Suprapubic skin (tissue), 4 donors: ENCODE measurements at regions not wholly inside any gene's neighbourhood (a gene's known extent, or its start where the extent isn't known, plus 50 kb on each side); places are given as distances from the start of the nearest gene placed in this dataset.

Source experiments
- DNase-seq, 2 donors: peaks; one replicate each; pipeline ENCODE4 v3.0.0-alpha.2; 2019; ENCODE audit warnings: low spot score in 2 of 2
- H3K27ac ChIP-seq: fragments of 200-600 bp; sonication (generic); one replicate; pipeline ENCODE4 v1.5.1; 2019
- H3K27me3 ChIP-seq: fragments of 200-600 bp; sonication (generic); one replicate; pipeline ENCODE4 v1.5.1; 2019
- H3K36me3 ChIP-seq: fragments of 200-600 bp; sonication (generic); one replicate; pipeline ENCODE4 v1.5.1; 2019
- H3K4me1 ChIP-seq: fragments of 200-600 bp; sonication (generic); one replicate; pipeline ENCODE4 v1.5.1; 2019
- H3K4me3 ChIP-seq: fragments of 200-600 bp; sonication (generic); one replicate; pipeline ENCODE4 v1.5.1; 2019; ENCODE audit warnings: mild to moderate bottlenecking
- H3K9me3 ChIP-seq: fragments of 200-600 bp; sonication (generic); one replicate; pipeline ENCODE4 v1.5.1; 2019
- CTCF ChIP-seq, 2 donors: fragments of 200-600 bp in 1 of 2; fragments of 450-650 bp in 1 of 2; sonication (generic) in 1 of 2; IDR thresholded peaks; one replicate each; pipeline ENCODE4 v1.5.1; 2016 to 2019; ENCODE audit warnings: antibody characterized with exemption in 2 of 2, mild to moderate bottlenecking in 1 of 2, moderate library complexity in 1 of 2
- EP300 ChIP-seq: sonication (generic); formaldehyde crosslinking; IDR thresholded peaks from one replicate; pipeline ENCODE4 v1.6.1; 2017; ENCODE audit warnings: antibody characterized with exemption
- POLR2A ChIP-seq, 2 donors: fragments of 450-650 bp; IDR thresholded peaks; one replicate each; pipeline ENCODE4 v1.6.1; 2017; ENCODE audit warnings: antibody characterized with exemption in 2 of 2, mild to moderate bottlenecking in 2 of 2, moderate library complexity in 2 of 2
- POLR2AphosphoS5 ChIP-seq, 3 donors: sonication (generic); formaldehyde crosslinking; IDR thresholded peaks; one replicate each; pipeline ENCODE4 v1.6.1; 2017; ENCODE audit warnings: antibody characterized with exemption in 3 of 3
- WGBS: methylation state at CpG from one replicate; pipeline ENCODE4 v1.1.5; 2018; 5-methylcytosine and 5-hydroxymethylcytosine counted together

- Histone ChIP-seq H3K36me3 (no peaks in the 10 kb centered on the region), H3K27me3 (no peaks in the 10 kb centered on the region), H3K4me3 (no peak overlapping the region), H3K4me1 (no peaks in the 10 kb centered on the region), H3K9me3 (no peaks in the 10 kb centered on the region), H3K27ac (no peak overlapping the region)
- WGBS, result 88% methylated on average over 2 of the region's 2 CpGs
- no peak for DNase-seq
- no peak for TF ChIP-seq EP300
- no peak for TF ChIP-seq POLR2A (IDR thresholded peaks at IDR 0.05)
Observed at GRCh38 chr2:138124521-138124920, 160.2 kb downstream of the HNMT start.

GRCh38 chr2:138125306-138126288 is 161.3 kb downstream of the HNMT start:
- H3K4me3 ChIP-seq, result no peak overlapping the region
- no peaks in the 10 kb centered on the region for H3K9me3 ChIP-seq
- no peaks in the 10 kb centered on the region for H3K4me1 ChIP-seq
- 90% methylated on average over 11 of the region's 11 CpGs for whole genome bisulfite sequencing
- TF ChIP-seq CTCF (IDR thresholded peaks at IDR 0.05), result no peak
- no peak for TF ChIP-seq POLR2AphosphoS5 (IDR thresholded peaks at IDR 0.05)
- TF ChIP-seq EP300, result no peak
- no peak for TF ChIP-seq POLR2A (IDR thresholded peaks at IDR 0.05)
- H3K27ac ChIP-seq, result no peak overlapping the region
- DNase-seq, result no peak
- no peaks in the 10 kb centered on the region for H3K27me3 ChIP-seq
- no peaks in the 10 kb centered on the region for H3K36me3 ChIP-seq

- no peaks in the 10 kb centered on the region for H3K4me1 ChIP-seq
- H3K27me3 ChIP-seq, result no peaks in the 10 kb centered on the region
- TF ChIP-seq CTCF (IDR thresholded peaks at IDR 0.05) (no peak), POLR2A (IDR thresholded peaks at IDR 0.05) (no peak), POLR2AphosphoS5 (IDR thresholded peaks at IDR 0.05) (no peak), EP300 (no peak)
- H3K4me3 ChIP-seq, result no peak overlapping the region
- 94% methylated on average over 1 of the region's 1 CpG for WGBS
- H3K36me3 ChIP-seq, result no peaks in the 10 kb centered on the region
- DNase-seq, result no peak
- no peak overlapping the region for H3K27ac ChIP-seq
- H3K9me3 ChIP-seq, result no peaks in the 10 kb centered on the region
Observed at GRCh38 chr2:138132108-138132507, 167.8 kb downstream of the HNMT start.

GRCh38 chr2:138137949-138138348 is 173.7 kb downstream of the HNMT start:
- Histone ChIP-seq H3K9me3 (no peaks in the 10 kb centered on the region), H3K4me1 (no peaks in the 10 kb centered on the region), H3K27ac (no peak overlapping the region), H3K4me3 (no peak overlapping the region), H3K36me3 (no peaks in the 10 kb centered on the region), H3K27me3 (no peaks in the 10 kb centered on the region)
- no peak for TF ChIP-seq POLR2AphosphoS5 (IDR thresholded peaks at IDR 0.05)
- TF ChIP-seq EP300, result no peak
- TF ChIP-seq CTCF (IDR thresholded peaks at IDR 0.05), result no peak
- no peak for TF ChIP-seq POLR2A (IDR thresholded peaks at IDR 0.05)
- no peak for DNase-seq

GRCh38 chr2:138147796-138148195 is 183.5 kb downstream of the HNMT start:
- Histone ChIP-seq H3K4me1 (no peaks in the 10 kb centered on the region), H3K27me3 (no peaks in the 10 kb centered on the region), H3K4me3 (no peak overlapping the region), H3K27ac (no peak overlapping the region), H3K9me3 (no peaks in the 10 kb centered on the region), H3K36me3 (no peaks in the 10 kb centered on the region)
- WGBS, result 74% methylated on average over 2 of the region's 2 CpGs
- DNase-seq, result no peak
- TF ChIP-seq POLR2AphosphoS5 (IDR thresholded peaks at IDR 0.05) (no peak), EP300 (no peak), POLR2A (IDR thresholded peaks at IDR 0.05) (no peak), CTCF (IDR thresholded peaks at IDR 0.05) (no peak)
